22Rv1 (cell line): ENCODE measurements at regions not wholly inside any gene's neighbourhood (a gene's known extent, or its start where the extent isn't known, plus 50 kb on each side); places are given as distances from the start of the nearest gene placed in this dataset.

Source experiments
- CTCF ChIP-seq: fragments of 450-650 bp; IDR thresholded peaks from 2 replicates; pipeline ENCODE4 v1.5.1; 2017; ENCODE audit warnings: mild to moderate bottlenecking
- ZFX ChIP-seq: fragments of 450-650 bp; IDR thresholded peaks from 2 replicates; pipeline ENCODE4 v1.6.1; 2017; ENCODE audit warnings: antibody characterized with exemption, borderline replicate concordance

- no peak for TF ChIP-seq CTCF
- TF ChIP-seq ZFX, result no peak
These were observed 55.9 kb upstream of the POMGNT2 start for GRCh38 chr3:43161684-43162229.
